SHP77 treated with DMSO at 0.1 percent for 48 hours (cell line): ENCODE measurements at regions not wholly inside any gene's neighbourhood (a gene's known extent, or its start where the extent isn't known, plus 50 kb on each side); places are given as distances from the start of the nearest gene placed in this dataset.

Experiments
- DNase-seq: peaks from one replicate; lab custom pipeline; 2025; lab: John Stamatoyannopoulos, UW

GRCh38 chr3:181764544-181764943 is 52.8 kb downstream of the SOX2 start:
- DNase-seq: no peak

- no peak for DNase-seq
Measured at GRCh38 chr3:181770296-181770695, 58.6 kb downstream of the SOX2 start.

- DNase-seq: no peak
Measured at GRCh38 chr3:181771120-181771519, 59.4 kb downstream of the SOX2 start.

- no peak for DNase-seq
Measured at GRCh38 chr3:181772166-181772565, 60.4 kb downstream of the SOX2 start.

DNA sequence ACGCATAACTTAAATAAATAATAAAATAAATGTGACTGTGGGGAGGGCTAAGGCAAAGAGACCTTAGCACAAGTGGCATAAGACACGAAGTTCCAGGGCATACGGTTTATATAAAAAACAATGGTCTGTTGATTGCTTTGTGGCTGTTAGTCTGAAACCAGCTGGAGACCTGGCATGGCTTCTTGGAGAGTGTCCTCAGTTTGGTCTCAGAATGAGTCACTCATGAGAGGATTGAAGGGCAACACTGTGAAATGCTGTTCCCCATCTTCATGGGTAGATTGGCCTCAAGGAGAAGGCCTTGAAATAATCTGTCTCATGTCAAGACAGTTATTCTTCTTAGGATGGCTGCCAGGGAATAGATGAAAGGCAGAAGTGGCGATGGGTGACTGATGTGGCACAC is 62.2 kb downstream of the SOX2 start:
- DNase-seq: no peak

- DNase-seq: no peak
Measured at GRCh38 chr3:181782306-181782954, 70.7 kb downstream of the SOX2 start.

GRCh38 chr3:181790561-181790960 is 78.8 kb downstream of the SOX2 start:
- DNase-seq: no peak

DNA sequence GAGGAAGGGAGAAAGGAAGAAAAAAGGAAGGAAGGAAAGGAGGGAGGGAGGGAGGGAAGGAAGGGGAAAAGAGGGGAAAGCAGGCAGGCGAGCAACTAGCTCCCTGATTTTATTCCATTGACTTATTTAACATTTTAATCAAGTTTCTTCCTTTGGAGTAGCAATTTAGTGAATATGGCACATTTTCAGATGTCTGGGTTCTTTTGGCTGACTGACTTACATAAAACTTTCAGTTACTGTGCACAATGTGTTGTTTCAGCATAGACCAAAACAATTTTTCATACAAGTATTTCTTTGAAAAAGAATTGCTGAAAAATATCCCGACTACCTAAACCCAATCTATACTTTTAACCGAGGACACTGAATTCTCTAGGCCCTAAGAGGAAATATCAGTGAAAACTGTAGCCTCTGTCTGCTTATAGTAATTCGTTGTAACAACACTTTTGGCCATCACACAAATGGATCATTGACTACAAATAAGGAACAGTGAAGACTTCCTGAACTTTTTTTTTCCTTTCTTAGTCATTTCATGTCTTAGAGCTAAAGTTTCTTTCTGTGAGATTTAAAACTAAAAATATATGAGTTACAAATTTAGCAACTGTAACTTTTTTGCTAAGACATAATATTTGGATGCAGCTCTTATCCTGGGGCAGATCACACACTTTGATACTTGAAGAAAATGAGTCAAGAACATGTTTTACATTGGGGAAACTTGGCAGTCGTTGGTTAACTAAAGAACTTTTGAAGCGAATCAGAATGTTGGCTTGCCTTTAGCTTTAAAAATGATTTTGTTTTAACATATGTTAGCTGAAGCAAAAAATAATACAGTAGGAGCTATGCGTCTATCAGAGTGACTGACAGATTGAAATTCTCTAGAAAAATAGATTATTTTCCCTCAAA is 79.6 kb downstream of the SOX2 start:
- no peak for DNase-seq

DNA sequence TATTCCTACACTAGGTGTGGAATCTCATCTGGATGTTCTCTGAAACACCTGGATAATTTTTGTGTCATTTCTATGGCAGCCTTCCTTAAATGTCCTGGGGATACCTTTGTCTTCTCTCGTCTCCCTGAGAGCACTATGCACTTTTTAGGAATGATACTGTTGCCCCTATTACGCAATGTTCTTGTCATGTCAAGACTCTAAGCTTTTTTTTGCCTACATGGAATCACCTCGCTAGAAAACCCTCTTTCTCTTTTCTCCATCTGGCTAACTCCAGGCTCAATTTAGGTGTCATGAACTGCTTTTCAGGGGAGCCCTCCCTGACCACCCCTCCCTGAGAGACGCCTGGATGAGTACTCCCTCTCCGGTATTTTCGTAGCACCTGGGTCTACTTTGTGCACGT is 81.3 kb downstream of the SOX2 start:
- DNase-seq: no peak

DNA sequence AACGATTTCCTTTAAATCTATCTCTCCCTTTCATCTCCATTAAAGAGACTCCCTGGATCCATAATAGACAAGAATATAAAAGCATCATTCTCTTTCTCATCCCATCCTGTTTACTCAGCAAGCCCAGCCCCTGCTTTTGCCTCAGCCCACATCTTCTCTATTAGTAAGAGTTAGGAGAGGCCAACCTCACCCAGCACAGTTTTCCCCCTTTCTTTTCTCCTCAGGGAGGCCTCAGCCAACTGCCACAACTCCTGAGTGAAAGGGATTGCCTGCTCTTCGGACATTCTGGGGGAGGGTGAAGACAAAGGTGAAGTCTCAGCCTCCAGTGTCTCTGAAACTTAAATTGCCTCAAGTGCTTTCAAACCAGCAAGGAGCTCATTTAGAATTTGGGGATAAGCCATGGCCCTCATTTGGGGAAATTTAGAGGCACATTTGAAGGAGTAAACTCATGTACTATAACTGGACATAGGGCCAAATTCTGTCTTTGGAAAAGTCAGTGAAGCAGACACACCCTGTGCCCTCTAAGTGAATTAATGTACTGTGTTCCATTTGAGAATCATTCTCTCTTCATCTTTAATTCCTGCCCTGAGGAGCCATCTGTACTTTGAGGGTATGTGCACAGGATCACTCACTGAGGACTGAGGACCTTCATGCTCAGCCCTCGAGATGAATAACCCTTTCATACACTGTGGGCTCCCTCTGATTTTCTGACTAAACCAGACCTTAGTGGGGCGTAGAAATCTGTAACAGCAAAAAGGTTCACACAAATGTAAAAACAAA is 82.5 kb downstream of the SOX2 start:
- DNase-seq: no peak

DNA sequence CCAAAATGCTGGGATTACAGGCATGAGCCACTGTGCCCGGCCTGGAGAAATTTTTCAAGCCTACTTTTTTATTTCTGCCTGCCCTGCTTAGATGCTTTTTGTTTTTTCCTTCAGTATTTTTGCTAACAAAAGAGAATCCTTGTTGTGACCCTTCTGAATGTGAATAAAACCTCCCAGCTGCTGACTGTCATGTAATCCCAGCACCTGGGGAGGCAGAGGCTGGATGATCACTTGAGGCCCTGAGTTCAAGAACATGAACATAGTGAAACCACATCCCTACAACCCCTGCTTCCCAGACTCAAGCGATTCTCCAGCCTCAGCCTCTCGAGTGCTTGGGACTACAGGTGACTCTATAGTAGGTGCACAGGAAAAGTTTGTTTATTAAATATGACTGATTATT is 84.9 kb downstream of the SOX2 start:
- DNase-seq: no peak

- no peak for DNase-seq
Measured at GRCh38 chr3:181797431-181797830, 85.7 kb downstream of the SOX2 start.

DNA sequence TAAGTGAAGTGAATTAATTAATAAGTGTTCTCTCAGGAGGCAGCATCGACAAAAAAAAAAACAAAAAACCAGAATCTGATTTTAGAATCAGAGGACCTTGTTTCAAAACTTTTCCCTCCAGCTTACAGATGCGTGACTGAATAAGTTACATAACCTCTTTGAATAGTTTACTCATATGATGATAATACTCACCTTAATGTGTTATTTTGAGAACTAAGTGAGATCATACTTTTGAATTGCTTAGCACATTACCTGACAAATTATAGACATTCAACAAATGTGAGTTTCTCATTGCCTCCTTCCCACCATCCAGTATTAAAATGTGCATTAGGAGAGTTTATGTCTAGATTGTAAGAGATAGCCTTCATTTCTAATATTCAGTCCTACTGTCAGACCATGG is 94.0 kb downstream of the SOX2 start:
- DNase-seq: no peak

DNA sequence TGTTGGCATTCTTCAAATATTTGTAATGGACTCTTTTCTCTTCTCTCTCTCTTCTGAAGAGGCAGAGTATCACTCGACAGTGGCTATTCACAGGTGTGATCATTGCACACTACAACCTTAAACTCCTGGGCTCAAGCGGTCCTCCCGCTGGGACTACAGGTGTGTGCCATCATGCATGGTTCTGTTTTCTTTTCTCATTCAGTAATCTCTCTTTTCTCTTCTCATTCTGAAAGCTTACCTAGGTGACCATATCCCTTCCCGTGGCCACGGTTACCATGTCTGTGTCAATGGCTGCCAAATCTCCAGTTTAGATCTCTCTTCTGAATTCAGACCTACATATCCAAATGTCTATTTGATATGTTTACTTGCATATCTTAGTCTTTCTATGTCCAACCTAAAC is 96.3 kb downstream of the SOX2 start:
- no peak for DNase-seq

- DNase-seq: no peak
Measured at GRCh38 chr3:181823716-181824115, 112.0 kb downstream of the SOX2 start.

- no peak for DNase-seq
Measured at GRCh38 chr3:181824961-181825360, 113.2 kb downstream of the SOX2 start.

- DNase-seq: peak; percentile 98
Measured at GRCh38 chr3:181839039-181839915, 127.6 kb downstream of the SOX2 start.

DNA sequence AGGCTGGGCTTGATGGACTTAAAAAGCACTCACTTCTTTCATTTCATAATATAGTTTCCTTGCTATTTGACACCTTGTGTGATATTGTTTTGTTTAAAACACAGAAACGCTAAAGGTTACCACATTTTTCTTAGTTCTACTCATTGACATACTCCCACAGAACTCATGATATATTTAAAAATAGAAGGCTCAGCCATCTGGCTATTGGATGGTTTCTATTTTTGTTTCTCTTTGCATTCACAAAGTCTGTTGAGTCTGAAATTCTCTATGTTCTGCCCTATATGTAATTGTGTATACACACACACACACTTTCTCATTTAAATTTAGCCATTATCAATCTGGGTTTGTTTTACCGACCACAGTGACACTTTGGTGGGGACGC is 128.2 kb downstream of the SOX2 start:
- peak; percentile 37 for DNase-seq

DNA sequence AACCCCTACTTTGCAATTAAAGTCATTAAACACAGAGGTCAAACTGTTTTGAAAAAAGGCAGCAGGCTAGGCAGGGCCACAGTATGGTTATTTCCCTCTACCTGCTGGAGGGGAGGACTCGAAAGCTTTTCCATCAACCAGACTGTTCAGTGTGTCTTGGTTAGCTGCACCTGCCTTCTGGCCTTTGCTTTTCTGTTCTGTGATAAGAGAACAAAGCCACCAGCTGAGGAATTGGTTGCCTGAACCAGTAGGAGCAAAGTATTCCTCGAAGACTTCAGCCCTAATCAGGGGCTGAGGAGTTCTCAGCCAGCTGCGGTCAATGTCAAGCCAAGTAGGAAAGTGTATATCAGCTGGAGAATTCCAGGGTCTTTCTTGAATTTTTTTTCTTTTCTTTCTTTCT is 132.5 kb downstream of the SOX2 start:
- no peak for DNase-seq

DNA sequence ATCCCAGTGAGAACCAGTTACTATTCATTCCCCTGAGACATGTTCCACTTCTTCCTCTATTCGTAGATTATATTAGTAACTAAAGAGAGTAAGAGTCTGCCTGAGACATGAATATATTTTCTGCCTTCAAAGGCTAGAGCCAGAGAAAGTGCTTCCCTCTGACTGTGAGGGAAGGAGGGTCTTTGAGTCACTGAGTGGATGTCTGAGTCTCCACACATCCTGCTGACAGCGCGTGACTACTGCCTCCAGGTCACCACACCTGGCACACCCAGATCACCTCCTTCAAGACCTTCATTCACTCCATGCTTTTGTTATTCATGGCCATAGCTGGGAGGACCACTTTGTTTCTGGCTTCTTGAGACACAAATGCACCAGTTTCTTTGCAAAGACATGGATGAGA is 135.6 kb downstream of the SOX2 start:
- no peak for DNase-seq

DNA sequence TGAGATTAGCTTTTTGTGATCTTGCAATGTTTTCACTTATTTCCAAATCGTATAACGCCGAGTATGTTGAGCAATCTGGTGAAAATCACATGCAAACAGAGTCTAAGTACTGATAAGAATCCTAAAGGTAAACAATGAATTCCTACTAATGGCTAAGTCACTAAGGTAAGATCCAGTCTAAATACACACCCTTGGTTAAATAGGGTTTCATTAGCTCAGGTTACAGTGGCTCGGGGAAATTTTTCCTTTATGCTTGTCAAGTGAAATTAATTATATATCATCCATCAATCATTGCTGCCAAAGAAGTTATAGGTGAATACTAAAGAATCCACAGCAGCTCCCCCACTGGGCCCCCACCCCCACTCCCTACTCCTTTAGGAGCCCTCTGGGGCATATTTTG is 139.3 kb downstream of the SOX2 start:
- no peak for DNase-seq

DNA sequence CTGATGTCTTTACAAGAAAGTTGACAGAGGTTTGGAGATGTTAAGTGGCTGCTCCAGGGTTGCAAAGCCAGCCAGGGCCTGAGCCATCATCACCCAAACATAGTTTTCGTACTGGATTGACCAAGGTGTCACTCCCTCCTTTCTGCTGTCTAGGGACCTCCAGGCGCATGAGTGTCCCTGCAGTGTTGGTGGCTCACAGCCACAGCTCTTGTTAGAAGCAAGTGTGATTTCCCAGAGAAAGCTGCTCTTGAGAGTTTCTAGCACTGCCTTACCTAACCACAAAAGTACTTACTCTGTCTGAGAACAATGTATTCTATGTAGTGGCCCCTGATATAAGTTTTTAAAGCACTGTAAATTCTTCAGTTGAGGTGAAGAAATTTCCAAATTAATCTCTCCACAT is 144.1 kb downstream of the SOX2 start:
- DNase-seq: no peak
